ENCODE measurements at regions not wholly inside any gene's neighbourhood (a gene's known extent, or its start where the extent isn't known, plus 50 kb on each side); places are given as distances from the start of the nearest gene placed in this dataset.

DNA sequence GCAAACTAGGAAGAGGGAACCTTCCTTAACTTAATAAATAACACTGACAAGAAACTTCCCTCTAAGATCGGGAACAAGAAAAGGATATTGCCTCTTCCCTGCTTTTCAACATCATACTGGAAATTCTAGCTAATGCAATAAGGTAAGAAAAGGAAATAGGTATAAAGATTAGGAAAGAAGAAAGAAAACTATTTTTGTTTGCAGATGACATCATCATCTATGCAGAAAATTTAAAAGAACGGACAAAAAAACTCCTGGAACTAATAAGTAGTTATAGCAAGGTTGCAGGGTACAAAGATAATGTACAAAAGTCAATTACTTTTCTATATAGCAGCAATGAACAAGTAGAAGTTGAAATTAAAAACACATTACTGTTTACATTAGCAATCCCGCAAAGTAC lies 164.8 kb downstream of the WDR11 start:
- H3K9me3 ChIP-seq (replicated peaks in 1 of 3), result no peaks in the 10 kb centered on the region
- no peaks in the 10 kb centered on the region for H3K4me1 ChIP-seq (replicated peaks in 1 of 2)
- H3K27ac ChIP-seq, result no peak overlapping the region
- H3K4me3 ChIP-seq, result no peak overlapping the region
- no peaks in the 10 kb centered on the region for H3K27me3 ChIP-seq
- intact Hi-C loops (cut with DNase I), result no loop called here
- TF ChIP-seq, protein P1, sequence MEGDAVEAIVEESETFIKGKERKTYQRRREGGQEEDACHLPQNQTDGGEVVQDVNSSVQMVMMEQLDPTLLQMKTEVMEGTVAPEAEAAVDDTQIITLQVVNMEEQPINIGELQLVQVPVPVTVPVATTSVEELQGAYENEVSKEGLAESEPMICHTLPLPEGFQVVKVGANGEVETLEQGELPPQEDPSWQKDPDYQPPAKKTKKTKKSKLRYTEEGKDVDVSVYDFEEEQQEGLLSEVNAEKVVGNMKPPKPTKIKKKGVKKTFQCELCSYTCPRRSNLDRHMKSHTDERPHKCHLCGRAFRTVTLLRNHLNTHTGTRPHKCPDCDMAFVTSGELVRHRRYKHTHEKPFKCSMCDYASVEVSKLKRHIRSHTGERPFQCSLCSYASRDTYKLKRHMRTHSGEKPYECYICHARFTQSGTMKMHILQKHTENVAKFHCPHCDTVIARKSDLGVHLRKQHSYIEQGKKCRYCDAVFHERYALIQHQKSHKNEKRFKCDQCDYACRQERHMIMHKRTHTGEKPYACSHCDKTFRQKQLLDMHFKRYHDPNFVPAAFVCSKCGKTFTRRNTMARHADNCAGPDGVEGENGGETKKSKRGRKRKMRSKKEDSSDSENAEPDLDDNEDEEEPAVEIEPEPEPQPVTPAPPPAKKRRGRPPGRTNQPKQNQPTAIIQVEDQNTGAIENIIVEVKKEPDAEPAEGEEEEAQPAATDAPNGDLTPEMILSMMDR (IDR thresholded peaks at IDR 0.05), result no peak
- no peak for TF ChIP-seq POLR2A (IDR thresholded peaks at IDR 0.05)
- WGBS, 4 donors, result 81 to 93% (median 91%) methylated on average over 3 of the region's 3 CpGs
- no peaks in the 10 kb centered on the region for H3K36me3 ChIP-seq (replicated peaks in 1 of 2)
- DNase-seq, result no peak

DNA sequence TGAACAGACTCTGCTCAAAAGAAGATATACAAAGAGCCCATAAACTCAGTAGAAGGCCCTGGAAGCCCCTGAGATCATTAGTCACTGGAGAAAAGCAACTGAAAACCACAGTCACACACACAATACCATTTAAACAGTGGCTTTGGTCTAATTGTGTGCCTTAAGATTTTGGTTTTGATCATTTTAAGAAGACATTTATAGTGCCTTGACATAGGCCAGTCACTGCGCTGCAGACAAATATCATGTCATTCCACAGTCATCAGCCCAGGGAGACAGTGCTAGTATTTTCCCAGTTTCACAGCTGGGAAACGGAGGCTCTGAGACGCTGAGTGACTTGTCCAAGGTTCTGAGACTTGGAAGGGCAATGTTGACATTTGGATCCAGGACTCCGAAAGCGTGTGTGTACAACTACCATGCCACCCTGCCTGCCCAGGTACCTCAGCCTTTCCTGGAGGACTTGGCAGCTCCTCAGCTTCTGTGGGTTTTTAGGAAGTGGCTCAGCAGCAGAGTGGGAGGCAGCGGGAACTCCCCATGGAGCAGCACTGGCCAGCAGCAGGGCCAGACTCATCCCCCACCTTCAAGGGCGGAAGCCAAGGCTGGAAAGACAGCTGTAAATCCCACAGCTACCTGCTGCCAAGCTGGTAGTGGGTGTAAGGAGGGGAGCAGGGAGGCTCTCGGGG lies 173.9 kb downstream of the WDR11 start:
- Histone ChIP-seq H3K4me1 (replicated peaks in 1 of 2) (peaks cover 0 to 4% of the 10 kb centered on the region in 2 donors), H3K36me3 (replicated peaks in 1 of 2) (no peaks in the 10 kb centered on the region), H3K9me3 (replicated peaks in 1 of 3) (no peaks in the 10 kb centered on the region), H3K27me3 (no peaks in the 10 kb centered on the region), H3K4me3 (no peak overlapping the region), H3K27ac (no peak overlapping the region)
- TF ChIP-seq, protein P1 (IDR thresholded peaks at IDR 0.05), result no peak
- no peak for TF ChIP-seq POLR2A (IDR thresholded peaks at IDR 0.05)
- DNase-seq, result no peak
- intact Hi-C loops (cut with DNase I), result no loop called here
- WGBS, 4 donors, result 77 to 96% (median 85%) methylated on average over 3 to 8 of the region's 8 CpGs

DNA sequence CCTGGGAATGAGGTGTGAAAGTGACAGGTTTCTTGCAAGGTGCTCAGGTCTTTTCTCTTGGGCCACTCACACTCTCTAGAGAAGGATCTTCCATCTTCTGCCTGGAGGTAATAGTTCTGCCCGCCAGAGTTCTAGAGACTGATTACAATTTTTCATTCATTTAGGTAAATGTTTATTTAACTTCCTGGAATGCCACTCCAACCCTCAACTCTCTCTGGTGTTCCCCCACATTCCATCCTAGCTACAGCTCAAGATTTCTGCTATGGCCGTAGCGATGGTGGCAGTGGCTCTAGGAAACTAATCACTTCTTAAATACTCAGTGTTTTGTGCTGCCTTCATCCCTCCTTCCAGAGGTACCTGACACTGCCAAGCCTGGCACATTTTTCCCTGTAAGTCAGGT lies 174.6 kb downstream of the WDR11 start:
- H3K4me3 ChIP-seq, result no peak overlapping the region
- H3K36me3 ChIP-seq (replicated peaks in 1 of 2), result no peaks in the 10 kb centered on the region
- DNase-seq, result no peak
- intact Hi-C loops (cut with DNase I), result no loop called here
- H3K9me3 ChIP-seq (replicated peaks in 1 of 3), result no peaks in the 10 kb centered on the region
- H3K27ac ChIP-seq, result no peak overlapping the region
- TF ChIP-seq POLR2A (IDR thresholded peaks at IDR 0.05), result no peak
- TF ChIP-seq, protein P1 (IDR thresholded peaks at IDR 0.05), result no peak
- H3K4me1 ChIP-seq (replicated peaks in 1 of 2), result peaks cover 0 to 4% of the 10 kb centered on the region in 2 donors
- no peaks in the 10 kb centered on the region for H3K27me3 ChIP-seq
- 87 to 95% (median 89%) methylated on average over 3 of the region's 3 CpGs for WGBS, 4 donors

DNA sequence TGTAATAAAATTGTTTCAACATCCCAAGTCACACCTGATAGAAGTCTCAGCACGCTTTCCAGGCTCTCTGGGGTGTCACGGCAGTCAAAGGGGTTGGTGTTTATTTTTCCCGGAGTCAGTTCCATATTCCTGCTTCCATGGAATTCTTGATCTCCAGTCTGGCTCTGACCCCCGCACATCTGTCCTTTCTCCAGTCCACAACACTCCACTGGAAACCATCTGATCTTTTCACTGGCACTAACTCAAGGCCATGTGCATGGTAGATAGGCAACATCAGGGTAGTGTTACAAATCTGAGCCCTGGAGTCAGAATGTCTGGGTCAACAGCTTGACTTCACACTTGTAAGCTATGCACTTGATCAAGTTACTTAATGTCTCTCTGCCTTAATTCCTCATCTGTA lies 176.2 kb downstream of the WDR11 start:
- Histone ChIP-seq H3K27ac (no peak overlapping the region), H3K4me3 (no peak overlapping the region), H3K9me3 (replicated peaks in 1 of 3) (no peaks in the 10 kb centered on the region), H3K4me1 (replicated peaks in 1 of 2) (peaks cover 0 to 4% of the 10 kb centered on the region in 2 donors), H3K27me3 (no peaks in the 10 kb centered on the region), H3K36me3 (replicated peaks in 1 of 2) (no peaks in the 10 kb centered on the region)
- DNase-seq, result peak in 4 of 7 donors; percentile 14 to 42 (median 26)
- TF ChIP-seq, protein P1 (IDR thresholded peaks at IDR 0.05), result no peak
- TF ChIP-seq POLR2A (IDR thresholded peaks at IDR 0.05), result no peak
- intact Hi-C loops (cut with DNase I), result no loop called here
- WGBS, 4 donors, result 56 to 63% (median 60%) methylated on average over 4 of the region's 4 CpGs
